ENCODE measurements at regions not wholly inside any gene's neighbourhood (a gene's known extent, or its start where the extent isn't known, plus 50 kb on each side); places are given as distances from the start of the nearest gene placed in this dataset.

- TF ChIP-seq, protein P1, sequence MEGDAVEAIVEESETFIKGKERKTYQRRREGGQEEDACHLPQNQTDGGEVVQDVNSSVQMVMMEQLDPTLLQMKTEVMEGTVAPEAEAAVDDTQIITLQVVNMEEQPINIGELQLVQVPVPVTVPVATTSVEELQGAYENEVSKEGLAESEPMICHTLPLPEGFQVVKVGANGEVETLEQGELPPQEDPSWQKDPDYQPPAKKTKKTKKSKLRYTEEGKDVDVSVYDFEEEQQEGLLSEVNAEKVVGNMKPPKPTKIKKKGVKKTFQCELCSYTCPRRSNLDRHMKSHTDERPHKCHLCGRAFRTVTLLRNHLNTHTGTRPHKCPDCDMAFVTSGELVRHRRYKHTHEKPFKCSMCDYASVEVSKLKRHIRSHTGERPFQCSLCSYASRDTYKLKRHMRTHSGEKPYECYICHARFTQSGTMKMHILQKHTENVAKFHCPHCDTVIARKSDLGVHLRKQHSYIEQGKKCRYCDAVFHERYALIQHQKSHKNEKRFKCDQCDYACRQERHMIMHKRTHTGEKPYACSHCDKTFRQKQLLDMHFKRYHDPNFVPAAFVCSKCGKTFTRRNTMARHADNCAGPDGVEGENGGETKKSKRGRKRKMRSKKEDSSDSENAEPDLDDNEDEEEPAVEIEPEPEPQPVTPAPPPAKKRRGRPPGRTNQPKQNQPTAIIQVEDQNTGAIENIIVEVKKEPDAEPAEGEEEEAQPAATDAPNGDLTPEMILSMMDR (IDR thresholded peaks at IDR 0.05) = no peak
- TF ChIP-seq POLR2A (IDR thresholded peaks at IDR 0.05) = no peak
Observed at GRCh38 chr17:14487068-14487467, 186.2 kb downstream of the HS3ST3B1 start.
